ENCODE measurements at regions not wholly inside any gene's neighbourhood (a gene's known extent, or its start where the extent isn't known, plus 50 kb on each side); places are given as distances from the start of the nearest gene placed in this dataset.

DNA sequence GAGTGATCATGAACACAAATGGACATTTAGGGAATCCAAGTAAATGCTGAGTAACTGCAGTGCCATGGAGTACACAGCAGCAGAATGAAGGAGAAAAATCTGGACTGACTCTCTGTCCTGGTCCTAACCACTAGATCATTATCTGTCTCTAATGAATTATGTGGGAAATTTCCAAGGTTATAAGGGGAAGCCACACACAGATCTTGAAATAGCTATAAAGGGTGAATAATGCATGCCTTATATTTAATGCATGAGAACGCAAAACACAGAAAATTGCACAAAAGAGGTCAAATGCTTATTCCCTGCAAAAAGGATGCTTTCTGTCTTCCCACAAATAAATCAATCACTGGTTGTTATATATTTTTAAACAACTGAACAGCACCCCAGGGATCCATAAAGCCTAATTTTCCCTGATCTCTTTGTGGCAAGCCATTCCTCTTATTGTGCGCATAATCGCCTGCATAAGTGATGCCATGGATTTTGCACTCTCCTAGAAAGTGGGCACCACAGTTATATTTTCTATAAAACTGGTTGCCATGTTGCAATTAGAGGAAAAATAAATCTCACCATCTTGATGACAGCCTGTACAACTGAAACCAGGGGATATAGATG, 201.8 kb downstream of the XPNPEP1 start:
- no peak overlapping the region for H4K8ac ChIP-seq (ENCODE audit: low read depth in 2 of 2, low read length in 2 of 2)
- ChIA-PET CTCF (no interaction called here), POLR2A (ENCODE audit: unreplicated experiment) (no interaction called here)
- H2AFZ ChIP-seq (replicated peaks; ENCODE audit: low read length, poor library complexity) = no peak overlapping the region
- H3K79me1 ChIP-seq (ENCODE audit: low read depth in 1 of 2, low read length in 2 of 2) = no peaks in the 10 kb centered on the region
- H4K91ac ChIP-seq (ENCODE audit: insufficient read depth, low read depth, low read length) = no peak overlapping the region
- H3K14ac ChIP-seq (replicated peaks; ENCODE audit: low read depth, low read length) = no peak overlapping the region
- dilution Hi-C loops (cut with HindIII; ENCODE audit: low sequenced_read_pairs, unreplicated experiment) = no loop called here
- H3K18ac ChIP-seq (ENCODE audit: low read depth, low read length) = no peak overlapping the region
- DNase-seq (no peak), ATAC-seq (ENCODE audit: low read depth) (no peak)
- no peak overlapping the region for H2BK120ac ChIP-seq (ENCODE audit: low read depth, low read length)
- H3K27me3 ChIP-seq (ENCODE audit: control insufficient read depth, insufficient read depth, low read length) = no peaks in the 10 kb centered on the region
- intact Hi-C loops (cut with micrococcal nuclease) = no loop called here
- BruUV-seq (replicated peaks) = no TSS peak
- H4K5ac ChIP-seq (ENCODE audit: low read depth, low read length) = no peak overlapping the region
- no peaks in the 10 kb centered on the region for H3K36me3 ChIP-seq (ENCODE audit: control insufficient read depth, insufficient read depth, low read length)
- no peak overlapping the region for H2AK9ac ChIP-seq (replicated peaks; ENCODE audit: low read depth, low read length, poor library complexity)
- H3K4me1 ChIP-seq (ENCODE audit: control insufficient read depth, insufficient read depth, low read length) = no peaks in the 10 kb centered on the region
- no peak overlapping the region for H3K9ac ChIP-seq (ENCODE audit: low read depth, low read length)
- H3K9me3 ChIP-seq (ENCODE audit: control insufficient read depth, insufficient read depth, low read length) = peaks cover 6% of the 10 kb centered on the region; the same call in 1 of the 2 replicates
- H3K27ac ChIP-seq (ENCODE audit: insufficient read depth, low read length) = no peak overlapping the region
- H2BK15ac ChIP-seq (ENCODE audit: low read depth, low read length) = no peak overlapping the region
- TF ChIP-seq, protein P1, sequence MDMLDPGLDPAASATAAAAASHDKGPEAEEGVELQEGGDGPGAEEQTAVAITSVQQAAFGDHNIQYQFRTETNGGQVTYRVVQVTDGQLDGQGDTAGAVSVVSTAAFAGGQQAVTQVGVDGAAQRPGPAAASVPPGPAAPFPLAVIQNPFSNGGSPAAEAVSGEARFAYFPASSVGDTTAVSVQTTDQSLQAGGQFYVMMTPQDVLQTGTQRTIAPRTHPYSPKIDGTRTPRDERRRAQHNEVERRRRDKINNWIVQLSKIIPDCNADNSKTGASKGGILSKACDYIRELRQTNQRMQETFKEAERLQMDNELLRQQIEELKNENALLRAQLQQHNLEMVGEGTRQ (IDR thresholded peaks at IDR 0.05; ENCODE audit: low read depth, low read length) = no peak
- no peak for TF ChIP-seq POLR2A (IDR thresholded peaks at IDR 0.05; ENCODE audit: low read depth, low read length)
- no peak for TF ChIP-seq CHD1 (IDR thresholded peaks at IDR 0.05; ENCODE audit: low read depth, low read length)
- in situ Hi-C loops (cut with MboI; ENCODE audit: low sequenced_read_pairs) = no loop called here
- no peak overlapping the region for H3K4ac ChIP-seq (ENCODE audit: low read depth, low read length)
- H3K23ac ChIP-seq (ENCODE audit: low read depth, low read length) = no peak overlapping the region
- no peak overlapping the region for H2BK20ac ChIP-seq (ENCODE audit: low read depth, low read length)
- no peak overlapping the region for H3K56ac ChIP-seq (ENCODE audit: extremely low read depth, insufficient read depth, low read length)
- WGBS, 2 experiments (ENCODE audit: extremely low coverage in 2 of 2, insufficient read length in 1 of 2) = no CpG with 5 or more reads among the region's 3 CpGs
- H3K4me3 ChIP-seq (ENCODE audit: insufficient read depth, low read depth, low read length) = no peak overlapping the region
- no peak overlapping the region for H2BK5ac ChIP-seq (ENCODE audit: low read depth, low read length, poor library complexity, severe bottlenecking)
- H3K4me2 ChIP-seq (ENCODE audit: low read depth, low read length) = no peak overlapping the region
- no peak overlapping the region for H2AK5ac ChIP-seq (ENCODE audit: low read depth, low read length)
- H3K9me1 ChIP-seq (ENCODE audit: insufficient read depth, low read length) = no peaks in the 10 kb centered on the region
- H4K20me1 ChIP-seq (ENCODE audit: insufficient read depth, low read length) = no peaks in the 10 kb centered on the region

Data from IMR-90 (cell line).